Dedifferentiated amniotic fluid mesenchymal stem cell (primary cell): ENCODE measurements at regions not wholly inside any gene's neighbourhood (a gene's known extent, or its start where the extent isn't known, plus 50 kb on each side); places are given as distances from the start of the nearest gene placed in this dataset.

Experiments used
- DNase-seq: peaks from one replicate; pipeline ENCODE4 v3.0.0-alpha.2; 2016; ENCODE audit errors: extremely low spot score

- no peak for DNase-seq
Measured at GRCh38 chr10:91691981-91692380, 59.1 kb upstream of the PPP1R3C start.

- no peak for DNase-seq
Measured at GRCh38 chr10:91690996-91691676, 58.3 kb upstream of the PPP1R3C start.

- no peak for DNase-seq
Measured at GRCh38 chr10:91690412-91690811, 57.5 kb upstream of the PPP1R3C start.

GRCh38 chr10:91689731-91690168, 56.9 kb upstream of the PPP1R3C start:
- DNase-seq = peak; percentile 36

- no peak for DNase-seq
Measured at GRCh38 chr10:91684841-91685240, 52.0 kb upstream of the PPP1R3C start.

GRCh38 chr10:91683975-91684374, 51.1 kb upstream of the PPP1R3C start:
- peak; percentile 38 for DNase-seq

GRCh38 chr10:91682912-91683311, 50.0 kb upstream of the PPP1R3C start:
- no peak for DNase-seq
